H9 (cell line): ENCODE measurements at regions not wholly inside any gene's neighbourhood (a gene's known extent, or its start where the extent isn't known, plus 50 kb on each side); places are given as distances from the start of the nearest gene placed in this dataset.

Experiments used
- DNase-seq: peaks from one replicate; pipeline ENCODE4 v3.0.0-alpha.2; 2017
- H2AFZ ChIP-seq: one replicate; pipeline ENCODE4 v1.6.1; 2013; ENCODE audit warnings: mild to moderate bottlenecking, low read length, control low read depth, moderate library complexity
- H2AK5ac ChIP-seq: 2 replicates; pipeline ENCODE4 v1.6.1; 2013; ENCODE audit warnings: low read length, control low read depth, mixed read lengths; ENCODE audit not compliant: insufficient read length
- H2BK120ac ChIP-seq: one replicate; pipeline ENCODE4 v1.6.1; 2013; ENCODE audit warnings: low read depth, mild to moderate bottlenecking, low read length, control low read depth, inconsistent platforms; ENCODE audit not compliant: poor library complexity, severe bottlenecking
- H2BK12ac ChIP-seq: 2 replicates; pipeline ENCODE4 v1.6.1; 2013; ENCODE audit warnings: low read length, control low read depth, mixed read lengths, low read depth; ENCODE audit not compliant: insufficient read length
- H2BK15ac ChIP-seq: 2 replicates; pipeline ENCODE4 v1.6.1; 2013; ENCODE audit warnings: low read depth, low read length, control low read depth
- H2BK20ac ChIP-seq: one replicate; pipeline ENCODE4 v1.6.1; 2013; ENCODE audit warnings: low read depth, mild to moderate bottlenecking, low read length, control low read depth, inconsistent platforms; ENCODE audit not compliant: poor library complexity, severe bottlenecking
- H2BK5ac ChIP-seq: 2 replicates; pipeline ENCODE4 v1.6.1; 2013; ENCODE audit warnings: low read length, control low read depth, mixed read lengths; ENCODE audit not compliant: insufficient read length
- H3K14ac ChIP-seq: 2 replicates; pipeline ENCODE4 v1.6.1; 2013; ENCODE audit warnings: low read length, control low read depth; ENCODE audit not compliant: insufficient read depth
- H3K18ac ChIP-seq: 2 replicates; pipeline ENCODE4 v1.6.1; 2013; ENCODE audit warnings: low read depth, mild to moderate bottlenecking, mixed read lengths, low read length, control low read depth; ENCODE audit not compliant: insufficient read length
- H3K23ac ChIP-seq: 2 replicates; pipeline ENCODE4 v1.6.1; 2013; ENCODE audit warnings: low read length, control low read depth, mixed read lengths, low read depth; ENCODE audit not compliant: insufficient read length
- H3K23me2 ChIP-seq: 2 replicates; pipeline ENCODE4 v1.6.1; 2013; ENCODE audit warnings: low read depth, mild to moderate bottlenecking, mixed read lengths, low read length, control low read depth; ENCODE audit not compliant: insufficient read length, poor library complexity, severe bottlenecking
- H3K27ac ChIP-seq: 2 replicates; pipeline ENCODE4 v1.5.1; 2013; ENCODE audit warnings: low read length, control low read depth, mixed read lengths, low read depth; ENCODE audit not compliant: insufficient read length
- H3K27me3 ChIP-seq: 2 replicates; pipeline ENCODE4 v1.6.1; 2013; ENCODE audit warnings: low read length, control low read depth, inconsistent platforms; ENCODE audit not compliant: insufficient read depth
- H3K4ac ChIP-seq: 2 replicates; pipeline ENCODE4 v1.6.1; 2013; ENCODE audit warnings: low read depth, mild to moderate bottlenecking, control low read depth, inconsistent platforms, low read length, moderate library complexity
- H3K4me1 ChIP-seq: 2 replicates; pipeline ENCODE4 v1.6.1; 2013; ENCODE audit warnings: low read length, control low read depth, inconsistent platforms; ENCODE audit not compliant: insufficient read depth
- H3K4me2 ChIP-seq: 2 replicates; pipeline ENCODE4 v1.6.1; 2013; ENCODE audit warnings: low read length, control low read depth, mixed read lengths; ENCODE audit not compliant: insufficient read length, insufficient read depth
- H3K56ac ChIP-seq: 2 replicates; pipeline ENCODE4 v1.6.1; 2013; ENCODE audit warnings: low read depth, mild to moderate bottlenecking, mixed read lengths, low read length, control low read depth; ENCODE audit not compliant: insufficient read length
- H3K79me1 ChIP-seq: 2 replicates; pipeline ENCODE4 v1.6.1; 2013; ENCODE audit warnings: low read depth, mild to moderate bottlenecking, moderate library complexity, low read length, control low read depth, inconsistent platforms; ENCODE audit not compliant: insufficient read depth, poor library complexity, severe bottlenecking
- H3K79me2 ChIP-seq: 2 replicates; pipeline ENCODE4 v1.6.1; 2013; ENCODE audit warnings: low read length, control low read depth, inconsistent platforms; ENCODE audit not compliant: insufficient read depth
- H3K9ac ChIP-seq: 2 replicates; pipeline ENCODE4 v1.6.1; 2013; ENCODE audit warnings: low read length, control low read depth, mixed read lengths; ENCODE audit not compliant: insufficient read length; ENCODE audit errors: extremely low read depth
- H3K9me3 ChIP-seq: one replicate; pipeline ENCODE4 v1.6.1; 2013; ENCODE audit warnings: low read depth, low read length, inconsistent platforms; ENCODE audit not compliant: control insufficient read depth
- H3T11ph ChIP-seq: one replicate; pipeline ENCODE4 v1.6.1; 2013; ENCODE audit warnings: mild to moderate bottlenecking, low read length, control low read depth, inconsistent platforms
- H4K20me1 ChIP-seq: one replicate; pipeline ENCODE4 v1.6.1; 2013; ENCODE audit not compliant: control insufficient read depth, insufficient read length, insufficient read depth
- H4K5ac ChIP-seq: 2 replicates; pipeline ENCODE4 v1.6.1; 2013; ENCODE audit warnings: low read depth, mild to moderate bottlenecking, mixed read lengths, low read length, control low read depth; ENCODE audit not compliant: insufficient read length
- H4K8ac ChIP-seq: replicated peaks from 2 replicates; pipeline ENCODE4 v1.6.1; 2013; ENCODE audit warnings: low read length, control low read depth, mixed read lengths, low read depth; ENCODE audit not compliant: insufficient read length
- H4K91ac ChIP-seq: 2 replicates; pipeline ENCODE4 v1.6.1; 2013; ENCODE audit warnings: low read depth, mild to moderate bottlenecking, moderate library complexity, mixed read lengths, low read length, control low read depth; ENCODE audit not compliant: insufficient read length
- H3K27ac Mint-ChIP-seq, 3 experiments: 2 replicates in 2 of 3; 3 replicates in 1 of 3; pipeline ENCODE4 v1.8.0; 2020 to 2021; ENCODE audit warnings: mixed read lengths in 3 of 3, mild to moderate bottlenecking in 1 of 3, moderate library complexity in 1 of 3
- H3K27me3 Mint-ChIP-seq: 2 replicates; pipeline ENCODE4 v1.8.0; 2021; ENCODE audit warnings: low read depth, mild to moderate bottlenecking, moderate library complexity, mixed read lengths
- H3K36me3 Mint-ChIP-seq, 3 experiments: 2 replicates in 2 of 3; 3 replicates in 1 of 3; pipeline ENCODE4 v1.8.0; 2020 to 2021; ENCODE audit warnings: low read depth in 3 of 3, mixed read lengths in 3 of 3; ENCODE audit not compliant: insufficient read depth in 1 of 3
- H3K4me1 Mint-ChIP-seq, 2 experiments: 2 replicates each; pipeline ENCODE4 v1.8.0; 2020; ENCODE audit warnings: mixed read lengths in 2 of 2
- H3K4me3 Mint-ChIP-seq, 2 experiments: 2 replicates in 1 of 2; 3 replicates in 1 of 2; pipeline ENCODE4 v1.8.0; 2020 to 2021; ENCODE audit warnings: mild to moderate bottlenecking in 2 of 2, mixed read lengths in 2 of 2, moderate library complexity in 1 of 2
- H3K9me3 Mint-ChIP-seq, 2 experiments: 2 replicates in 1 of 2; 3 replicates in 1 of 2; pipeline ENCODE4 v1.8.0; 2020; ENCODE audit warnings: mild to moderate bottlenecking in 2 of 2, mixed read lengths in 2 of 2, moderate library complexity in 1 of 2
- WGBS: extraction: QIAGEN DNeasy Blood & Tissue Kit; methylation state at CpG from one replicate; pipeline ENCODE4 v1.1.7; 2013; ENCODE audit warnings: missing lambda C conversion rate, low lambda C conversion rate, mixed read lengths; ENCODE audit not compliant: insufficient read length; ENCODE audit errors: extremely low coverage; 5-methylcytosine and 5-hydroxymethylcytosine counted together
- TF ChIP-seq, protein P1 (sequence below): fragments of 200-600 bp; sonication (generic); conservative IDR thresholded peaks from 3 replicates; pipeline ENCODE4 v1.8.0; 2021; ENCODE audit warnings: antibody characterized with exemption, mild to moderate bottlenecking

DNA sequence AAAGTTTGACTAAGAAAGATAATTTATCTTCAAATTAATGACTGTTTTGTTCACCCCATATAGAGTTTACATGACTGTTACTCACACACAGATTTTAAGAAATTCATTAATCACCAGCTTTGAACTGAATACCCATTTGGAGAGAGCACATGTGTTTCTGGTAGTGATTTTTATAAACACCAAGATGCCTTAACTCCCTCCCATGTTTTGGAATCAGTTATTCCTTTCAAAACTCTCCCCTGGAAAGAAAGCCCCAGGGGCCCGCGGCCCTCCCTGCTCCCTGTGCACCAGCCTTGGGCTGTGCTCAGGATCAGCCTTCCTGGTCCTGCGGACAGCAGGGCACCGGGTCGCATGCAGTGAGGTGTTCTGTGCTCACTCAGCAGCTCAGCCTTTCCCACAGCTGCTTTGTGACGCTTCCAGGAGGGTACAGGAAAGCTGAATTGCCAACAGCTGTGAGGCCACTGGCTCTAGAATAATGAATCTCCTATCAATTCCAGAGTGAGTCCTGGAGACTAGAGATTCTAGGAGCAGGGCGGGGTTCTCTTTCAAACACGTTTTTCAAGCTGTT lies 483.2 kb downstream of the EFNB2 start:
- Histone ChIP-seq H3K9me3 (no peaks in the 10 kb centered on the region), H3K9ac (no peak overlapping the region), H3K4me1 (no peaks in the 10 kb centered on the region), H3K23me2 (no peaks in the 10 kb centered on the region), H3K27me3 (no peaks in the 10 kb centered on the region), H3K14ac (no peak overlapping the region), H3K56ac (no peak overlapping the region), H3K23ac (no peak overlapping the region), H3K79me1 (no peaks in the 10 kb centered on the region), H2BK120ac (no peak overlapping the region), H3K79me2 (no peaks in the 10 kb centered on the region), H4K5ac (no peak overlapping the region), H3K4ac (no peak overlapping the region), H3T11ph (no peak overlapping the region), H2AK5ac (no peak overlapping the region), H3K18ac (no peak overlapping the region), H2BK12ac (no peak overlapping the region), H4K20me1 (no peaks in the 10 kb centered on the region), H3K4me2 (no peak overlapping the region), H2BK15ac (no peak overlapping the region), H3K27ac (no peak overlapping the region), H4K91ac (no peak overlapping the region), H2BK20ac (no peak overlapping the region), H2BK5ac (no peak overlapping the region), H4K8ac (no peak overlapping the region), H2AFZ (no peak overlapping the region)
- H3K9me3 Mint-ChIP-seq = no peaks in the 10 kb centered on the region; a peak in 1 of 5 replicates
- peaks cover 0 to 4% (median 2%) of the 10 kb centered on the region in 3 experiments; a peak in 2 of 7 replicates for H3K36me3 Mint-ChIP-seq
- H3K27ac Mint-ChIP-seq = no peak overlapping the region
- H3K4me1 Mint-ChIP-seq = peaks cover 0 to 3% of the 10 kb centered on the region in 2 experiments; a peak in 2 of 4 replicates
- no peaks in the 10 kb centered on the region; the same call in 1 of the 2 replicates for H3K27me3 Mint-ChIP-seq
- DNase-seq = no peak
- TF ChIP-seq, protein P1, sequence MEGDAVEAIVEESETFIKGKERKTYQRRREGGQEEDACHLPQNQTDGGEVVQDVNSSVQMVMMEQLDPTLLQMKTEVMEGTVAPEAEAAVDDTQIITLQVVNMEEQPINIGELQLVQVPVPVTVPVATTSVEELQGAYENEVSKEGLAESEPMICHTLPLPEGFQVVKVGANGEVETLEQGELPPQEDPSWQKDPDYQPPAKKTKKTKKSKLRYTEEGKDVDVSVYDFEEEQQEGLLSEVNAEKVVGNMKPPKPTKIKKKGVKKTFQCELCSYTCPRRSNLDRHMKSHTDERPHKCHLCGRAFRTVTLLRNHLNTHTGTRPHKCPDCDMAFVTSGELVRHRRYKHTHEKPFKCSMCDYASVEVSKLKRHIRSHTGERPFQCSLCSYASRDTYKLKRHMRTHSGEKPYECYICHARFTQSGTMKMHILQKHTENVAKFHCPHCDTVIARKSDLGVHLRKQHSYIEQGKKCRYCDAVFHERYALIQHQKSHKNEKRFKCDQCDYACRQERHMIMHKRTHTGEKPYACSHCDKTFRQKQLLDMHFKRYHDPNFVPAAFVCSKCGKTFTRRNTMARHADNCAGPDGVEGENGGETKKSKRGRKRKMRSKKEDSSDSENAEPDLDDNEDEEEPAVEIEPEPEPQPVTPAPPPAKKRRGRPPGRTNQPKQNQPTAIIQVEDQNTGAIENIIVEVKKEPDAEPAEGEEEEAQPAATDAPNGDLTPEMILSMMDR = no peak
- H3K4me3 Mint-ChIP-seq = no peak overlapping the region
- no CpG with 5 or more reads among the region's 8 CpGs for WGBS
